ENCODE measurements at regions not wholly inside any gene's neighbourhood (a gene's known extent, or its start where the extent isn't known, plus 50 kb on each side); places are given as distances from the start of the nearest gene placed in this dataset.

GRCh38 chr7:33698041-33698440, 207.3 kb upstream of the BMPER start:
- TF ChIP-seq CTCF (IDR thresholded peaks at IDR 0.05) (no peak), POLR2A (IDR thresholded peaks at IDR 0.05) (no peak)

All from esophagus squamous epithelium (tissue), 4 donors.